OCI-LY7 (cell line): ENCODE measurements at regions not wholly inside any gene's neighbourhood (a gene's known extent, or its start where the extent isn't known, plus 50 kb on each side); places are given as distances from the start of the nearest gene placed in this dataset.

Source experiments
- BruUV-seq: library from RNA; stranded (reverse); fragments of 400-500 nt; replicated peaks from 2 replicates; lab custom pipeline; 2021; lab: Mats Ljungman, UMichigan
- CTCF ChIA-PET: fragments of 300-600 bp; sonication (Branson Sonifier 250); formaldehyde crosslinking; loops from one replicate; lab custom pipeline; 2022; ENCODE audit warnings: antibody characterized with exemption; ENCODE audit not compliant: unreplicated experiment; lab: Charles Lee
- POLR2A ChIA-PET: fragments of 300-600 bp; sonication (Branson Sonifier 250); formaldehyde crosslinking; loops from one replicate; lab custom pipeline; 2022; ENCODE audit warnings: antibody characterized with exemption; lab: Charles Lee
- DNase-seq: peaks from one replicate; pipeline ENCODE4 v3.0.0-alpha.2; 2015; ENCODE audit warnings: low spot score
- H2AFZ ChIP-seq: fragments of 200-600 bp; sonication (generic), shearing (Covaris generic); 2 replicates; pipeline ENCODE4 v1.6.1; 2014; ENCODE audit warnings: mild to moderate bottlenecking, antibody characterized with exemption, low read length, moderate library complexity
- H3K27ac ChIP-seq: fragments of 200-600 bp; sonication (generic); 2 replicates; pipeline ENCODE4 v1.5.1; 2014; ENCODE audit warnings: mixed run types, low read depth, mild to moderate bottlenecking, moderate library complexity, low read length, inconsistent platforms; ENCODE audit not compliant: poor library complexity, severe bottlenecking
- H3K36me3 ChIP-seq: fragments of 200-600 bp; sonication (generic); 2 replicates; pipeline ENCODE4 v1.6.1; 2014; ENCODE audit warnings: mild to moderate bottlenecking, antibody characterized with exemption, low read length, moderate library complexity, mixed read lengths; ENCODE audit not compliant: insufficient read depth
- H3K4me1 ChIP-seq: fragments of 200-600 bp; sonication (generic); 2 replicates; pipeline ENCODE4 v1.5.1; 2014; ENCODE audit warnings: mild to moderate bottlenecking, low read length; ENCODE audit not compliant: insufficient read depth, poor library complexity, severe bottlenecking
- H3K4me2 ChIP-seq: fragments of 200-600 bp; sonication (generic); 2 replicates; pipeline ENCODE4 v1.6.1; 2014; ENCODE audit warnings: mild to moderate bottlenecking, low read length
- H3K4me3 ChIP-seq: fragments of 200-600 bp; sonication (generic); 2 replicates; pipeline ENCODE4 v1.5.1; 2014; ENCODE audit warnings: mild to moderate bottlenecking, low read depth, low read length; ENCODE audit not compliant: poor library complexity, severe bottlenecking
- H3K79me2 ChIP-seq: fragments of 200-600 bp; sonication (generic); 2 replicates; pipeline ENCODE4 v1.6.1; 2016; ENCODE audit warnings: low read depth, mild to moderate bottlenecking, low read length, moderate library complexity, mixed read lengths; ENCODE audit not compliant: insufficient read depth
- H3K9me2 ChIP-seq: fragments of 200-600 bp; sonication (generic); 2 replicates; pipeline ENCODE4 v1.6.1; 2016; ENCODE audit warnings: mild to moderate bottlenecking, low read length, mixed read lengths; ENCODE audit not compliant: insufficient read depth
- H3K9me3 ChIP-seq: fragments of 200-600 bp; sonication (generic); 2 replicates; pipeline ENCODE4 v1.6.1; 2014; ENCODE audit warnings: mild to moderate bottlenecking, mixed run types, low read length, mixed read lengths
- H4K20me1 ChIP-seq: fragments of 200-600 bp; sonication (generic); 2 replicates; pipeline ENCODE4 v1.6.1; 2014; ENCODE audit warnings: mild to moderate bottlenecking, antibody characterized with exemption, low read length, moderate library complexity, mixed read lengths; ENCODE audit not compliant: insufficient read depth
- CTCF ChIP-seq: fragments of 200-600 bp; sonication (generic); conservative IDR thresholded peaks from 2 replicates; pipeline ENCODE4 v1.5.1; 2014; ENCODE audit warnings: mild to moderate bottlenecking, antibody characterized with exemption, low read length, moderate library complexity, mixed read lengths
- EZH2phosphoT487 ChIP-seq: fragments of 200-600 bp; sonication (generic); IDR thresholded peaks from 2 replicates; pipeline ENCODE4 v1.6.1; 2018; ENCODE audit warnings: low read depth, borderline replicate concordance, mild to moderate bottlenecking, mixed run types, antibody characterized with exemption, low read length, moderate library complexity, mixed read lengths
- intact Hi-C: fragments of 100-400 bp; cut with micrococcal nuclease; formaldehyde crosslinking; loops from one replicate; pipeline ENCODE4 v1.10.0; 2022; ENCODE audit not compliant: unreplicated experiment

- no TSS peak for BruUV-seq
- no peaks in the 10 kb centered on the region for H3K79me2 ChIP-seq
- DNase-seq: no peak
- no peaks in the 10 kb centered on the region for H3K4me1 ChIP-seq
- no peaks in the 10 kb centered on the region for H3K9me3 ChIP-seq
- no peak overlapping the region for H3K27ac ChIP-seq
- ChIA-PET CTCF (no interaction called here), POLR2A (no interaction called here)
- H3K4me3 ChIP-seq: no peak overlapping the region
- H3K9me2 ChIP-seq: no peaks in the 10 kb centered on the region
- no peaks in the 10 kb centered on the region for H4K20me1 ChIP-seq
- H3K4me2 ChIP-seq: no peak overlapping the region
- TF ChIP-seq CTCF (no peak), EZH2phosphoT487 (no peak)
- intact Hi-C loops: no loop called here
- H3K36me3 ChIP-seq: no peaks in the 10 kb centered on the region
- no peak overlapping the region for H2AFZ ChIP-seq
Measured at GRCh38 chr13:47603365-47603764, 397.7 kb downstream of the SUCLA2 start.

GRCh38 chr13:47598340-47598911, 402.6 kb downstream of the SUCLA2 start:
- no peak overlapping the region for H3K27ac ChIP-seq
- intact Hi-C loops: loop anchor here (5.0 to 10.0 kb wide), 2 partner anchors 176 to 766 kb away; no protein-coding TSS in a partner anchor
- H3K9me3 ChIP-seq: no peaks in the 10 kb centered on the region
- no peaks in the 10 kb centered on the region for H3K36me3 ChIP-seq
- peak; percentile 11 for DNase-seq
- H3K9me2 ChIP-seq: no peaks in the 10 kb centered on the region
- no peaks in the 10 kb centered on the region for H3K79me2 ChIP-seq
- H4K20me1 ChIP-seq: no peaks in the 10 kb centered on the region
- POLR2A ChIA-PET: interaction anchor here (0.6 kb wide), 1 partner anchor 45 kb away, joined by 3 read pairs; no protein-coding TSS in a partner anchor
- H3K4me1 ChIP-seq: no peaks in the 10 kb centered on the region
- no peak overlapping the region for H2AFZ ChIP-seq
- BruUV-seq: no TSS peak
- H3K4me3 ChIP-seq: no peak overlapping the region
- TF ChIP-seq EZH2phosphoT487 (no peak), CTCF (peak; percentile 77)
- CTCF ChIA-PET: no interaction called here
- H3K4me2 ChIP-seq: no peak overlapping the region

GRCh38 chr13:47594833-47595232, 406.2 kb downstream of the SUCLA2 start:
- CTCF ChIA-PET: no interaction called here
- Histone ChIP-seq H3K4me2 (no peak overlapping the region), H3K4me3 (no peak overlapping the region), H4K20me1 (no peaks in the 10 kb centered on the region), H3K9me3 (no peaks in the 10 kb centered on the region), H3K36me3 (no peaks in the 10 kb centered on the region), H3K27ac (no peak overlapping the region), H3K79me2 (no peaks in the 10 kb centered on the region), H3K4me1 (no peaks in the 10 kb centered on the region), H2AFZ (no peak overlapping the region), H3K9me2 (no peaks in the 10 kb centered on the region)
- intact Hi-C loops: loop anchor here (5.0 to 10.0 kb wide), 2 partner anchors 180 to 763 kb away; no protein-coding TSS in a partner anchor
- DNase-seq: peak; percentile 12
- TF ChIP-seq EZH2phosphoT487: no peak
- peak; percentile 43 for TF ChIP-seq CTCF
- BruUV-seq: no TSS peak
- POLR2A ChIA-PET: no interaction called here
